Activated CD8-positive, alpha-beta T cell treated with anti-CD3 and anti-CD28 coated beads for 36 hours (primary cell): ENCODE measurements at regions not wholly inside any gene's neighbourhood (a gene's known extent, or its start where the extent isn't known, plus 50 kb on each side); places are given as distances from the start of the nearest gene placed in this dataset.

ENCODE experiments used
- ATAC-seq: fragments of 200-7000 bp; cut with Tn5 transposase; one replicate; pipeline ENCODE4 v1.10.0; 2021; ENCODE audit warnings: mild to moderate bottlenecking, moderate library complexity
- CTCF ChIA-PET: fragments of 350-600 bp; sonication (Branson Sonifier 250); formaldehyde crosslinking; loops from one replicate; lab custom pipeline; 2021; ENCODE audit warnings: antibody characterized with exemption; lab: Charles Lee
- POLR2A ChIA-PET: fragments of 350-600 bp; sonication (Branson Sonifier 250); formaldehyde crosslinking; loops from one replicate; lab custom pipeline; 2021; ENCODE audit warnings: antibody characterized with exemption; lab: Charles Lee
- DNase-seq: peaks from one replicate; pipeline ENCODE4 v3.0.0-alpha.2; 2020
- H3K27ac Mint-ChIP-seq: one replicate; pipeline ENCODE4 v1.8.0; 2021; ENCODE audit warnings: mild to moderate bottlenecking, mixed read lengths
- H3K27me3 Mint-ChIP-seq: one replicate; pipeline ENCODE4 v1.8.0; 2021; ENCODE audit warnings: mixed read lengths
- H3K36me3 Mint-ChIP-seq: one replicate; pipeline ENCODE4 v1.8.0; 2021; ENCODE audit warnings: low read depth, mixed read lengths
- H3K4me1 Mint-ChIP-seq: one replicate; pipeline ENCODE4 v1.8.0; 2021; ENCODE audit warnings: low read depth, mixed read lengths
- H3K4me3 Mint-ChIP-seq: one replicate; pipeline ENCODE4 v1.8.0; 2021; ENCODE audit warnings: mild to moderate bottlenecking, moderate library complexity, mixed read lengths
- H3K9me3 Mint-ChIP-seq: one replicate; pipeline ENCODE4 v1.8.0; 2021; ENCODE audit warnings: mixed read lengths
- intact Hi-C: fragments of 100-400 bp; cut with micrococcal nuclease; formaldehyde crosslinking; loops from one replicate; pipeline ENCODE4 v1.10.0; 2022
- TF ChIP-seq, protein P1 (sequence below): fragments of 200-600 bp; IDR thresholded peaks from one replicate; pipeline ENCODE4 v1.8.0; 2022; ENCODE audit warnings: antibody characterized with exemption, mild to moderate bottlenecking

DNA sequence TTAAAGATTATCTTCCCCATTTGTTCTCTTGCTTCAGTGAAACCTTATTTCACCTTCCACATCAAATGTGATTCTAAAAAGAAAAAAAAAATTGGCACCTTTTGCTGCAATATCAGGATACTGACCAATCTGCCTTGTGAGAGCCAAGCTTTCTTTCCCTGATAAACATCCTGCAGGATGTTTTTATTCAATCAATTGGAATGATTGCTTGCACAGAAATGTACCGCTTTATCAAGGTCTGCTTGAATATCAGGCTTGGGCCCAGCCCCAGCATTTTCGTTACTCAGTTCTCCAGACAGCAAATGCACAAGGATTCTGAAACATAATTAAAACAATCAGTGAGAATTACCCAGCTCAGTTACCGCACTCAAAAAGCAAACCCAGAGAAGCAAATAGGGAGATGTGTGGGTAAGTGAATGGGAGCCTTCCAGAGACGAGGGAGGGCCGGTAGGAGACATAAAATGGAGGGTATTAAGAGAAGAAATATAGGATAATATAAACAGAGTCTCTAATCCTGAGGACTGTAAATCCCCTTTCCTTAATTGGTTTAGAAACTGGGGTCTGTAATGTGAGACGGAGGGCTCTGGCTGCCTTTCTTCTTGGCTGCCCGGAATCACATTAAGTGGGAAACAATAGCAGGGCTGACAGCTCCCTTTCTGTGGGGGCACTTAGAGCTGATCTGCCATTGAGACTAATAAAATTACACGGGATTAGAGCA is 291.8 kb downstream of the ICOS start:
- Mint-ChIP-seq H3K4me1 (no peaks in the 10 kb centered on the region), H3K36me3 (no peaks in the 10 kb centered on the region), H3K4me3 (no peak overlapping the region), H3K27ac (no peak overlapping the region), H3K27me3 (peaks cover 11% of the 10 kb centered on the region), H3K9me3 (no peaks in the 10 kb centered on the region)
- TF ChIP-seq, protein P1, sequence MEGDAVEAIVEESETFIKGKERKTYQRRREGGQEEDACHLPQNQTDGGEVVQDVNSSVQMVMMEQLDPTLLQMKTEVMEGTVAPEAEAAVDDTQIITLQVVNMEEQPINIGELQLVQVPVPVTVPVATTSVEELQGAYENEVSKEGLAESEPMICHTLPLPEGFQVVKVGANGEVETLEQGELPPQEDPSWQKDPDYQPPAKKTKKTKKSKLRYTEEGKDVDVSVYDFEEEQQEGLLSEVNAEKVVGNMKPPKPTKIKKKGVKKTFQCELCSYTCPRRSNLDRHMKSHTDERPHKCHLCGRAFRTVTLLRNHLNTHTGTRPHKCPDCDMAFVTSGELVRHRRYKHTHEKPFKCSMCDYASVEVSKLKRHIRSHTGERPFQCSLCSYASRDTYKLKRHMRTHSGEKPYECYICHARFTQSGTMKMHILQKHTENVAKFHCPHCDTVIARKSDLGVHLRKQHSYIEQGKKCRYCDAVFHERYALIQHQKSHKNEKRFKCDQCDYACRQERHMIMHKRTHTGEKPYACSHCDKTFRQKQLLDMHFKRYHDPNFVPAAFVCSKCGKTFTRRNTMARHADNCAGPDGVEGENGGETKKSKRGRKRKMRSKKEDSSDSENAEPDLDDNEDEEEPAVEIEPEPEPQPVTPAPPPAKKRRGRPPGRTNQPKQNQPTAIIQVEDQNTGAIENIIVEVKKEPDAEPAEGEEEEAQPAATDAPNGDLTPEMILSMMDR: no peak
- ATAC-seq (no peak), DNase-seq (no peak)
- intact Hi-C loops: no loop called here
- ChIA-PET CTCF (no interaction called here), POLR2A (no interaction called here)

DNA sequence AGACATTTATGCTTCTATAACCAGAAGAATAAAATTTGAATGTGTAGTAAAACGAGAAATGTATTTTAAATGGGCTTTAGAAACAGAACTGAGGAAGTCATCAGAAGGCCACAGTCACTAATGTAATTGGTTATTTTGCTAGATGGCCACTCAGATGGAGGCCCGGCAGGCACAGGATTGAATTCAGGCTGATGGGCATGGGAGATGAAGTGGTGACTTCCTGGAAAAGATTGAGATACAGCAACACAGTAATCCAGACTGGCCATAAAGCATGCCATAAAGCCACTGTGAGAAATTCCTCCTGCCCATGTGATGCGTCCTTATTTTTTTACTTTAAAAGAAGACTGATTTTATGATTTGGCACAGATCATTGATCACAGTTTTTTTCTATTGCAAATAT is 297.7 kb downstream of the ICOS start:
- no peak for ATAC-seq
- CTCF ChIA-PET: interaction anchor here (1.3 kb wide), 1 partner anchor 26 kb away, joined by 5 read pairs; no protein-coding TSS in a partner anchor
- no peaks in the 10 kb centered on the region for H3K36me3 Mint-ChIP-seq
- H3K4me1 Mint-ChIP-seq: no peaks in the 10 kb centered on the region
- DNase-seq: no peak
- POLR2A ChIA-PET: interaction anchor here (1.4 kb wide), 1 partner anchor 10 kb away, joined by 3 read pairs; no protein-coding TSS in a partner anchor
- peaks cover 9% of the 10 kb centered on the region for H3K27me3 Mint-ChIP-seq
- no peak overlapping the region for H3K4me3 Mint-ChIP-seq
- no peak overlapping the region for H3K27ac Mint-ChIP-seq
- TF ChIP-seq, protein P1: no peak
- intact Hi-C loops: no loop called here
- no peaks in the 10 kb centered on the region for H3K9me3 Mint-ChIP-seq

DNA sequence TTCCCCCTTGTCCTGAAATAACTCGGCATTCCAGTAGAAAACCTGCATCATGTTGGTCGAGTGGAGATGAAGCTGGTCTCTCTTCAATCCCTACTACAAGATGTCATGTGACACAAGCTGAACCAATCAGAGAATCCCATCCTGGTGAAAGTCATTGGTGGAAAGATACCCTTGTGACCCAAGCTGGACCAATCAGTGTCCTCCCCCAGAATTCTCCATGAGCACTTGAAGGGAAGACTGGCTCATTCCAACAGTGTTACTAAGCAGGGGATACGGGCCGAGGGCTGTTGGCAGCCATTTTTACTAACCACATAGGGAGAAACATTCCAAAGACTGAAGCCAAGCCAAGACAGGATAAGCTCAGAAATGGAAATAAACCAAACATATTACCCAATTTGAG is 298.3 kb downstream of the ICOS start:
- intact Hi-C loops: no loop called here
- H3K36me3 Mint-ChIP-seq: no peaks in the 10 kb centered on the region
- POLR2A ChIA-PET: interaction anchor here (1.4 kb wide), 1 partner anchor 9 kb away, joined by 3 read pairs; no protein-coding TSS in a partner anchor

DNA sequence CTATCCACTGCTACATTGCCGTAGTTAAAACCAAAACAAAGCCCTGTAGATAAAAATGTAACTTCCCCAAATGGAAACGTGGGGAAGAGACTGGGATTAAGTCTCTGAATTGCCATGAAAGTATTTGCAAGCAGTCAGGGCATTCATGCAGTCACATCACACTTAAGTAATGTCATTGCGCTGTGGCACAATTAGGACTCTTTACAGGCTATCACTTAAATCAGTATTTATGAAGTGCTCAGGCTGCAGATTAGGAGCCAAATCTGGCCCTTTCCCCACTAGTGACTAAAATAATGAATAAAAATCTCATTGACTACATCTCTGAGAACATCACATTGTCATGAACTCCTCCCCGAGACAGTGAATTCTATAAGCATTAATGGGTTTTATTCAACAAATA is 300.9 kb downstream of the ICOS start:
- intact Hi-C loops: no loop called here
- H3K4me1 Mint-ChIP-seq: peaks cover under 1% of the 10 kb centered on the region
- no peaks in the 10 kb centered on the region for H3K9me3 Mint-ChIP-seq
- ChIA-PET POLR2A (no interaction called here), CTCF (no interaction called here)
- ATAC-seq (no peak), DNase-seq (no peak)
- H3K27me3 Mint-ChIP-seq: peaks cover 8% of the 10 kb centered on the region
- H3K27ac Mint-ChIP-seq: no peak overlapping the region
- H3K36me3 Mint-ChIP-seq: no peaks in the 10 kb centered on the region
- TF ChIP-seq, protein P1: no peak
- H3K4me3 Mint-ChIP-seq: no peak overlapping the region

More for the DNA sequence above, 298.3 kb downstream of the ICOS start:
- ATAC-seq: no peak
- Mint-ChIP-seq H3K4me1 (no peaks in the 10 kb centered on the region), H3K4me3 (no peak overlapping the region), H3K27ac (no peak overlapping the region), H3K9me3 (no peaks in the 10 kb centered on the region), H3K27me3 (peaks cover 9% of the 10 kb centered on the region)
- DNase-seq: no peak
- CTCF ChIA-PET: interaction anchor here (1.1 to 1.3 kb wide), 2 partner anchors 25 to 89 kb away, joined by 4 to 5 read pairs; no protein-coding TSS in a partner anchor
- TF ChIP-seq, protein P1: no peak

DNA sequence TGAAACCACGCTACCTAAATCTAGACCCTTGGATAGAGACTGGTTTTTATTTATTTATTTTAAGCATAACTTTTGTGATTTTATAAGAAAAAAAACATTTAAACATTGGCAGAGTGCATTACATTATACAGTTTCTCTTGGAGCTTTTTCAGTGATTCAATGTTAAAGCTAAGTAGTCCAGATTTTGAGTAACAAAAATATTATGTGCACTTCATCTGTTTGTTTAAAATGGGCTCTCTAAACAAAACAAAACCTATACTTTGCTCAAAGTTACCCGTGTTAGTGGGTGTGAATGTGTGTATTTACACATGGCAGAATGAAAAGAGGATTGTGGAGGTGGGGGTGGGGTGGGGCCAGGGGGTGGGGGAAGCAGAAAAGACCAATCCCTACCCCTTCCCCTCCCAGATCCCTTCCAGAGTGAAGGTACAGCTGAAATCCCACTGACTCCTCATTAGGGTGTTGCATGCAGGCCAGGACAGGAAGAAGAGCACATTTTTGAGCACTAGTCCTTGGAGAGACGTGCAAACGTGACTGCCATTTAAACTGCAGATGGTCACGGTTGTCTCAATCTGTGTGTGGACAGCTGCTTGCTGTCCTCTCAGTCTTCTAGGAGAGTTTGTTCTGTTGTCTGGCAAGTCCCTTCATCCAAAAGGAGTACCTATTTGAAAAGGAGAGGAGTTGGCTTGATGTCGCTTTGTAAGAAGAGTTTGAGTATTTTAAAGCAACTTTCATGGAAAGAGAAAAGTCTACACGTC is 303.0 kb downstream of the ICOS start:
- DNase-seq: no peak
- POLR2A ChIA-PET: no interaction called here
- Mint-ChIP-seq H3K4me1 (peaks cover 12% of the 10 kb centered on the region), H3K4me3 (no peak overlapping the region), H3K27me3 (peaks cover 10% of the 10 kb centered on the region), H3K36me3 (no peaks in the 10 kb centered on the region), H3K9me3 (no peaks in the 10 kb centered on the region), H3K27ac (no peak overlapping the region)
- CTCF ChIA-PET: interaction anchor here (1.0 to 2.1 kb wide), 3 partner anchors 17 to 62 kb away, joined by 3 to 11 read pairs (median 4); no protein-coding TSS in a partner anchor
- TF ChIP-seq, protein P1: no peak
- no peak for ATAC-seq
- intact Hi-C loops: no loop called here
